GM21619 (cell line): ENCODE measurements at regions not wholly inside any gene's neighbourhood (a gene's known extent, or its start where the extent isn't known, plus 50 kb on each side); places are given as distances from the start of the nearest gene placed in this dataset.

Experiments used
- ATAC-seq: cut with Tn5 transposase; IDR thresholded peaks from one replicate; pipeline ENCODE4 v1.9.1; 2021; ENCODE audit not compliant: unreplicated experiment

DNA sequence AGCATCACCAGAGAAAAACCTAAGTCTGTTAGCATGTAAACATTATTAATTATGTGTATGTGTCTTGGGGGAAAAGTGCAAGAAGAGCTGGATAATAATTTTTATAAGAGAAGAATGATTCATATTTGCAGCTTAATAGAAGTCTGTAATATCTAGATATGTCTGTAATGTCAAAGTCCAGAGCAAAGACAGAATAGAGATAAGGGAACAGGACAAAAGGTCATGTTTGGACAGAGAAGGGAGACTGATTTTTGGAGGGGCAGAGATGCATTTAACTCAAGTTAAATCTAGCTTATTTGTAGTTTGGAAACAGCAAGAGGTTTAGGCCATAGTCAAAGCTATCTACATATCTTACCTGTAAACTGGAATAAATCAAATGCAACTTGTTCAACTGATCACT is 61.2 kb downstream of the MAGED1 start:
- no peak for ATAC-seq

DNA sequence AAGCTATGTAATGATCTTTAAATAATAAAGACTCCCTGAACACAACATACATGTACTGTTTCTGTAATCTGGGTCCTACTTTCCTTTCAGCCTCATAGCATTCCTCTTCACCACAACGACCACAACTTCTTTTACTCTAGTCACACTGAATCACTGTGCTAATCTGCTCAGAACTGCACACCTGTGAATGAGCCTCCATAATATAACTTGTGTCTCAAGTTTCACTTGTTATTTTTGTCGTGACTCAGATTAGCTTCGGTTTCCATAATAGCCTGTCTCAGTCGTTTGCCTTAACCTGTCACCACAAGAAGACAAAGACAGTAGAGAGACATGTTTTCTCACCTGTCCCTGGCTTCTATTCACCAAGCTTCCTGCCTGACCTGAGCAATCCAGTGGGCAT is 61.8 kb downstream of the MAGED1 start:
- ATAC-seq, result peak; percentile 97

GRCh38 chrX:51956441-51956840 is 63.0 kb downstream of the MAGED1 start:
- ATAC-seq, result no peak

DNA sequence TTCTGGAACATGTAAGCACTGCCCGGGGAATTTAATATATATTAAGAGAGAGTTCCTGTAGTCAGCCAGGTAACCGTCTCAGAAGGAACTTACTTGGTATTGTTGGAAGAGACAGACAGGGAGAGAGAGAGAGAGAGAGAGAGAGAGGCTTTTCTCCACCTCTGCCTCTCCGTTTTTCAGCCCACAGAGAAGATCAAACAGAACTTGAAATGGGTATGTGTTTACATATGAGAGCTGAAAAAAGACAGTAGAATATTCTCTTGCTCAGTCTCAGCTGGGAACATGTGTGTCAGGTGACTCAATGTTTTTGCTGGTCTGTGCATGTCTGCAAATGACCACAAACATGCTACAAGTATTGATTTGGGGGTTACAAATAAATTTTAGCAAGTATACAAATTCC is 81.9 kb downstream of the MAGED1 start:
- ATAC-seq, result no peak

- no peak for ATAC-seq
Measured at GRCh38 chrX:51975811-51976210, 82.4 kb downstream of the MAGED1 start.

DNA sequence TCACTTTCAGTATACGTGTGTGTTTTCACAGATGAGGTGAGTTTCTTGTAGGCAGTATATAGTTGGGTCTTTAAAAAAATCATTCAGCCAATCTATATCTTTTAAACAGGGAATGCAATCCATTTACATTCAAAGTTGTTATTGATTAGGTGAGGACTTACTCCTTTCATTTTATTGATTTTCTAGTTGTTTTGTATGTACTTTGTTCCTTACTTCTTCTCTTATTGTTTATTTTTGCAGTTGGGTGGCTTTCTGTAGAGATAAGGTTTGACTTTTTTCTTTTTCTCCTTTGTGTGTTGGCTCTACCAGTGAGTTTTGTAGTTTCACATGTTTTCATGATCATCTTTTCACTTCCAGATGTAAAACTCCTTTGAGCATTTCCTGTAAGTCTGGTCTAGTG is 83.1 kb downstream of the MAGED1 start:
- no peak for ATAC-seq
